Esophagus squamous epithelium (tissue), 4 donors: ENCODE measurements at regions not wholly inside any gene's neighbourhood (a gene's known extent, or its start where the extent isn't known, plus 50 kb on each side); places are given as distances from the start of the nearest gene placed in this dataset.

ENCODE experiments used
- POLR2A ChIP-seq, 4 donors: fragments of 450-650 bp; IDR thresholded peaks; one replicate each; pipeline ENCODE4 v1.6.1; 2017; ENCODE audit warnings: antibody characterized with exemption in 4 of 4, mild to moderate bottlenecking in 4 of 4, moderate library complexity in 3 of 4
- TF ChIP-seq, protein P1 (sequence below), 6 experiments: fragments of 450-650 bp in 4 of 6; fragments of 200-600 bp in 2 of 6; sonication (generic) in 2 of 6; IDR thresholded peaks; one replicate each; pipeline ENCODE4 v1.5.1; 2016 to 2019; ENCODE audit warnings: antibody characterized with exemption in 6 of 6, mild to moderate bottlenecking in 4 of 6, moderate library complexity in 4 of 6

DNA sequence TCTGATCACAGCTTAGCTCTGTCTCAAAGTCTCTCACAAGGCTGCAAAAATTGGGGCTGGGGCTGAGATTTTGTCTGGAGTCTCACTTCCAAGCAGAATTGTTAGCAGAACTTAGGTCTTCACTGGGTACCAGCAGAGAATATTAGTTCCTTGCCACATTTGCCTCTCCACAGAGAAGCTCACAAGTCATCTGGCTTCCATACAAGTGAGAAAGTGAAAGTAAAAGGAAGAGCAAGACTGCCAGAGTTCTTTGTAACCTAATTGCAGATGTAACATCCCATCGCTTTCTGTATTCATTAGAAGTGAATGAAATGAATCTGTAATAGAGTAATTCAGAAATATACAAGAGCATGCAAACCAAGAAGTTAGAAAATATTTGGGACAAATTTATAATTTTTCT lies 624.1 kb upstream of the GNPDA2 start:
- TF ChIP-seq, protein P1, sequence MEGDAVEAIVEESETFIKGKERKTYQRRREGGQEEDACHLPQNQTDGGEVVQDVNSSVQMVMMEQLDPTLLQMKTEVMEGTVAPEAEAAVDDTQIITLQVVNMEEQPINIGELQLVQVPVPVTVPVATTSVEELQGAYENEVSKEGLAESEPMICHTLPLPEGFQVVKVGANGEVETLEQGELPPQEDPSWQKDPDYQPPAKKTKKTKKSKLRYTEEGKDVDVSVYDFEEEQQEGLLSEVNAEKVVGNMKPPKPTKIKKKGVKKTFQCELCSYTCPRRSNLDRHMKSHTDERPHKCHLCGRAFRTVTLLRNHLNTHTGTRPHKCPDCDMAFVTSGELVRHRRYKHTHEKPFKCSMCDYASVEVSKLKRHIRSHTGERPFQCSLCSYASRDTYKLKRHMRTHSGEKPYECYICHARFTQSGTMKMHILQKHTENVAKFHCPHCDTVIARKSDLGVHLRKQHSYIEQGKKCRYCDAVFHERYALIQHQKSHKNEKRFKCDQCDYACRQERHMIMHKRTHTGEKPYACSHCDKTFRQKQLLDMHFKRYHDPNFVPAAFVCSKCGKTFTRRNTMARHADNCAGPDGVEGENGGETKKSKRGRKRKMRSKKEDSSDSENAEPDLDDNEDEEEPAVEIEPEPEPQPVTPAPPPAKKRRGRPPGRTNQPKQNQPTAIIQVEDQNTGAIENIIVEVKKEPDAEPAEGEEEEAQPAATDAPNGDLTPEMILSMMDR (IDR thresholded peaks at IDR 0.05) = no peak
- no peak for TF ChIP-seq POLR2A (IDR thresholded peaks at IDR 0.05)
